ENCODE measurements at regions not wholly inside any gene's neighbourhood (a gene's known extent, or its start where the extent isn't known, plus 50 kb on each side); places are given as distances from the start of the nearest gene placed in this dataset.
A peak's percentile ranks its signal among the peaks of the same experiment; 100 is the strongest.

- Histone ChIP-seq H3K36me3 (no peaks in the 10 kb centered on the region), H3K27ac (no peak overlapping the region), H3K4me3 (no peak overlapping the region), H3K27me3 (no peaks in the 10 kb centered on the region), H3K9me3 (ENCODE audit: low read depth) (no peaks in the 10 kb centered on the region), H3K4me1 (ENCODE audit: low read depth) (no peaks in the 10 kb centered on the region)
- TF ChIP-seq CTCF (IDR thresholded peaks at IDR 0.05; ENCODE audit: low read depth, low read length), result no peak
- no peak for DNase-seq (ENCODE audit: low read depth in 1 of 2, low spot score in 1 of 2)
Measured at GRCh38 chr10:108562105-108562504, 1361.2 kb downstream of the XPNPEP1 start.

- Histone ChIP-seq H3K9me3 (ENCODE audit: low read depth) (no peaks in the 10 kb centered on the region), H3K4me3 (no peak overlapping the region)
- DNase-seq (ENCODE audit: low read depth in 1 of 2, low spot score in 1 of 2), result peak in 1 of 2 donors; percentile 11
Measured at GRCh38 chr10:108561649-108562048, 1361.7 kb downstream of the XPNPEP1 start.

GRCh38 chr10:108560488-108560887 lies 1362.8 kb downstream of the XPNPEP1 start:
- Histone ChIP-seq H3K4me1 (ENCODE audit: low read depth) (no peaks in the 10 kb centered on the region), H3K27me3 (no peaks in the 10 kb centered on the region), H3K9me3 (ENCODE audit: low read depth) (no peaks in the 10 kb centered on the region), H3K27ac (no peak overlapping the region), H3K4me3 (no peak overlapping the region), H3K36me3 (no peaks in the 10 kb centered on the region)
- no peak for DNase-seq (ENCODE audit: low read depth in 1 of 2, low spot score in 1 of 2)
- TF ChIP-seq CTCF (IDR thresholded peaks at IDR 0.05; ENCODE audit: low read depth, low read length), result no peak

More at GRCh38 chr10:108561649-108562048, 1361.7 kb downstream of the XPNPEP1 start:
- Histone ChIP-seq H3K4me1 (ENCODE audit: low read depth) (no peaks in the 10 kb centered on the region), H3K27ac (no peak overlapping the region), H3K36me3 (no peaks in the 10 kb centered on the region), H3K27me3 (no peaks in the 10 kb centered on the region)
- TF ChIP-seq CTCF (IDR thresholded peaks at IDR 0.05; ENCODE audit: low read depth, low read length), result no peak

- no peaks in the 10 kb centered on the region for H3K36me3 ChIP-seq
- no peaks in the 10 kb centered on the region for H3K27me3 ChIP-seq
- no peak overlapping the region for H3K27ac ChIP-seq
- TF ChIP-seq CTCF (IDR thresholded peaks at IDR 0.05; ENCODE audit: low read depth, low read length), result no peak
- H3K4me3 ChIP-seq, result no peak overlapping the region
- DNase-seq (ENCODE audit: low read depth in 1 of 2, low spot score in 1 of 2), result peak in 1 of 2 donors; percentile 2
- H3K4me1 ChIP-seq (ENCODE audit: low read depth), result no peaks in the 10 kb centered on the region
- no peaks in the 10 kb centered on the region for H3K9me3 ChIP-seq (ENCODE audit: low read depth)
Measured at GRCh38 chr10:108556186-108556585, 1367.1 kb downstream of the XPNPEP1 start.

- Histone ChIP-seq H3K27me3 (no peaks in the 10 kb centered on the region), H3K27ac (no peak overlapping the region), H3K36me3 (no peaks in the 10 kb centered on the region), H3K4me1 (ENCODE audit: low read depth) (no peaks in the 10 kb centered on the region), H3K9me3 (ENCODE audit: low read depth) (no peaks in the 10 kb centered on the region), H3K4me3 (no peak overlapping the region)
- DNase-seq (ENCODE audit: low read depth in 1 of 2, low spot score in 1 of 2), result no peak
- TF ChIP-seq CTCF (IDR thresholded peaks at IDR 0.05; ENCODE audit: low read depth, low read length), result no peak
Measured at GRCh38 chr10:108545921-108546320, 1377.4 kb downstream of the XPNPEP1 start.
